Smooth muscle cell (in vitro differentiated cells): ENCODE measurements at regions not wholly inside any gene's neighbourhood (a gene's known extent, or its start where the extent isn't known, plus 50 kb on each side); places are given as distances from the start of the nearest gene placed in this dataset.

Source experiments
- DNase-seq: peaks from one replicate; lab custom pipeline; 2025; ENCODE audit not compliant: unreplicated experiment; lab: John Stamatoyannopoulos, UW
- H2AFZ ChIP-seq: fragments of 200-600 bp; sonication (generic); 2 replicates; pipeline ENCODE4 v1.6.0; 2016; ENCODE audit warnings: antibody characterized with exemption, low read depth, mild to moderate bottlenecking
- H3F3A ChIP-seq: fragments of 200-600 bp; sonication (generic); 2 replicates; pipeline ENCODE4 v1.6.0; 2017; ENCODE audit warnings: antibody characterized with exemption, low read depth
- H3K27ac ChIP-seq: fragments of 200-600 bp; sonication (generic); 2 replicates; pipeline ENCODE4 v1.5.1; 2016; ENCODE audit warnings: low read depth, mild to moderate bottlenecking
- H3K27me3 ChIP-seq: fragments of 200-600 bp; sonication (generic); 2 replicates; pipeline ENCODE4 v1.6.1; 2016; ENCODE audit warnings: low read depth, mild to moderate bottlenecking
- H3K36me3 ChIP-seq: fragments of 200-600 bp; sonication (generic); 2 replicates; pipeline ENCODE4 v1.5.1; 2016; ENCODE audit warnings: low read depth
- H3K4me1 ChIP-seq: fragments of 200-600 bp; sonication (generic); 2 replicates; pipeline ENCODE4 v1.5.1; 2016; ENCODE audit warnings: low read depth
- H3K4me2 ChIP-seq: fragments of 200-600 bp; sonication (generic); 2 replicates; pipeline ENCODE4 v1.6.0; 2016; ENCODE audit warnings: mild to moderate bottlenecking
- H3K4me3 ChIP-seq: fragments of 200-600 bp; sonication (generic); 2 replicates; pipeline ENCODE4 v1.5.1; 2016; ENCODE audit warnings: mild to moderate bottlenecking
- H3K79me2 ChIP-seq: fragments of 200-600 bp; sonication (generic); 2 replicates; pipeline ENCODE4 v1.6.0; 2016; ENCODE audit warnings: low read depth, mild to moderate bottlenecking
- H3K9ac ChIP-seq: fragments of 200-600 bp; sonication (generic); 2 replicates; pipeline ENCODE4 v1.6.0; 2016; ENCODE audit warnings: low read depth
- H3K9me3 ChIP-seq: fragments of 200-600 bp; sonication (generic); replicated peaks from 2 replicates; pipeline ENCODE4 v1.5.1; 2016; ENCODE audit warnings: low read depth
- H4K20me1 ChIP-seq: fragments of 200-600 bp; sonication (generic); 2 replicates; pipeline ENCODE4 v1.6.0; 2016; ENCODE audit warnings: low read depth
- CTCF ChIP-seq: fragments of 200-600 bp; sonication (generic); IDR thresholded peaks from 2 replicates; pipeline ENCODE4 v1.5.1; 2017; ENCODE audit warnings: borderline replicate concordance, mild to moderate bottlenecking, antibody characterized with exemption; ENCODE audit not compliant: insufficient read depth, poor library complexity, severe bottlenecking
- WGBS: methylation state at CpG from one replicate; pipeline ENCODE4 v1.1.7; 2016; ENCODE audit warnings: low lambda C conversion rate; 5-methylcytosine and 5-hydroxymethylcytosine counted together

GRCh38 chr1:82388679-82389078 lies 587.9 kb downstream of the ADGRL2 start:
- Histone ChIP-seq H3K4me3 (no peak overlapping the region), H3K9ac (no peak overlapping the region), H3K4me1 (peaks cover 4% of the 10 kb centered on the region), H3F3A (no peaks in the 10 kb centered on the region), H3K36me3 (no peaks in the 10 kb centered on the region), H3K27ac (no peak overlapping the region), H3K27me3 (no peaks in the 10 kb centered on the region), H3K9me3 (no peaks in the 10 kb centered on the region), H4K20me1 (no peaks in the 10 kb centered on the region), H3K79me2 (no peaks in the 10 kb centered on the region), H2AFZ (no peak overlapping the region), H3K4me2 (no peak overlapping the region)
- DNase-seq = no peak
- no peak for TF ChIP-seq CTCF
- 89% methylated on average over 1 of the region's 1 CpG for WGBS

GRCh38 chr1:82387012-82387366 lies 586.3 kb downstream of the ADGRL2 start:
- H3K4me1 ChIP-seq = no peaks in the 10 kb centered on the region
- no peak overlapping the region for H3K4me2 ChIP-seq
- H3K9ac ChIP-seq = no peak overlapping the region
- H3F3A ChIP-seq = no peaks in the 10 kb centered on the region
- no peak overlapping the region for H3K27ac ChIP-seq
- 65% methylated on average over 2 of the region's 2 CpGs for WGBS
- no peaks in the 10 kb centered on the region for H4K20me1 ChIP-seq
- no peak for TF ChIP-seq CTCF
- no peak overlapping the region for H2AFZ ChIP-seq
- no peak overlapping the region for H3K4me3 ChIP-seq
- H3K27me3 ChIP-seq = no peaks in the 10 kb centered on the region
- no peaks in the 10 kb centered on the region for H3K36me3 ChIP-seq
- H3K79me2 ChIP-seq = no peaks in the 10 kb centered on the region
- no peak for DNase-seq
- no peaks in the 10 kb centered on the region for H3K9me3 ChIP-seq

GRCh38 chr1:82386365-82387011 lies 585.8 kb downstream of the ADGRL2 start:
- Histone ChIP-seq H3K9ac (no peak overlapping the region), H3K27ac (no peak overlapping the region), H3K79me2 (no peaks in the 10 kb centered on the region), H4K20me1 (no peaks in the 10 kb centered on the region), H3K9me3 (no peaks in the 10 kb centered on the region), H2AFZ (no peak overlapping the region), H3K4me1 (no peaks in the 10 kb centered on the region), H3K36me3 (no peaks in the 10 kb centered on the region), H3K4me3 (no peak overlapping the region), H3F3A (no peaks in the 10 kb centered on the region), H3K27me3 (no peaks in the 10 kb centered on the region), H3K4me2 (no peak overlapping the region)
- DNase-seq = no peak
- 86% methylated on average over 3 of the region's 3 CpGs for WGBS
- no peak for TF ChIP-seq CTCF

GRCh38 chr1:82384776-82385175 lies 584.0 kb downstream of the ADGRL2 start:
- H3K79me2 ChIP-seq = no peaks in the 10 kb centered on the region
- H3K9ac ChIP-seq = no peak overlapping the region
- H2AFZ ChIP-seq = no peak overlapping the region
- TF ChIP-seq CTCF = no peak
- no peaks in the 10 kb centered on the region for H4K20me1 ChIP-seq
- no peaks in the 10 kb centered on the region for H3K36me3 ChIP-seq
- no peak overlapping the region for H3K4me2 ChIP-seq
- H3K27me3 ChIP-seq = no peaks in the 10 kb centered on the region
- H3K9me3 ChIP-seq = no peaks in the 10 kb centered on the region
- H3F3A ChIP-seq = no peaks in the 10 kb centered on the region
- no peaks in the 10 kb centered on the region for H3K4me1 ChIP-seq
- H3K27ac ChIP-seq = no peak overlapping the region
- no peak for DNase-seq
- 93% methylated on average over 3 of the region's 3 CpGs for WGBS
- H3K4me3 ChIP-seq = no peak overlapping the region
